OCI-LY3 (cell line): ENCODE measurements at regions not wholly inside any gene's neighbourhood (a gene's known extent, or its start where the extent isn't known, plus 50 kb on each side); places are given as distances from the start of the nearest gene placed in this dataset.

ENCODE experiments used
- H2AFZ ChIP-seq: fragments of 200-600, 300-600 bp; shearing (Covaris generic); 2 replicates; pipeline ENCODE4 v1.6.0; 2014; ENCODE audit warnings: antibody characterized with exemption, low read depth, low read length
- H3K27ac ChIP-seq: fragments of 200-600, 300-600 bp; sonication (generic); 2 replicates; pipeline ENCODE4 v1.5.1; 2014; ENCODE audit warnings: mild to moderate bottlenecking, low read length, moderate library complexity, mixed read lengths
- H3K27me3 ChIP-seq: fragments of 200-600, 300-600 bp; sonication (generic); 2 replicates; pipeline ENCODE4 v1.6.1; 2014; ENCODE audit warnings: low read depth, low read length, mixed read lengths
- H3K36me3 ChIP-seq: fragments of 200-600, 300-600 bp; sonication (generic); replicated peaks from 2 replicates; pipeline ENCODE3; 2014; ENCODE audit warnings: low read depth, low read length, mixed read lengths
- H3K4me1 ChIP-seq: fragments of 300-600, 200-600 bp; sonication (generic); 2 replicates; pipeline ENCODE4 v1.6.1; 2014; ENCODE audit warnings: low read length, mixed read lengths
- H3K4me2 ChIP-seq: fragments of 200-600, 300-600 bp; sonication (generic); 2 replicates; pipeline ENCODE4 v1.6.1; 2014; ENCODE audit warnings: low read length, mixed read lengths
- H3K4me3 ChIP-seq: fragments of 300-600, 200-600 bp; sonication (generic); 2 replicates; pipeline ENCODE4 v1.5.1; 2014; ENCODE audit warnings: antibody characterized with exemption, mild to moderate bottlenecking, low read length, moderate library complexity
- H3K79me2 ChIP-seq: fragments of 300-600, 200-600 bp; shearing (Covaris generic); 2 replicates; pipeline ENCODE4 v1.6.1; 2014; ENCODE audit warnings: mild to moderate bottlenecking, low read length, mixed read lengths
- H3K9ac ChIP-seq: fragments of 300-600, 200-600 bp; shearing (Covaris generic); 2 replicates; pipeline ENCODE4 v1.6.0; 2014; ENCODE audit warnings: mild to moderate bottlenecking, low read length, moderate library complexity
- H3K9me3 ChIP-seq: fragments of 200-600, 300-600 bp; shearing (Covaris generic); 2 replicates; pipeline ENCODE4 v1.6.1; 2014; ENCODE audit warnings: low read length, mixed read lengths; ENCODE audit not compliant: insufficient read depth
- H4K20me1 ChIP-seq: fragments of 200-600, 300-600 bp; sonication (generic); 2 replicates; pipeline ENCODE4 v1.6.1; 2016; ENCODE audit warnings: low read length, mixed read lengths; ENCODE audit not compliant: insufficient read depth
- CTCF ChIP-seq: fragments of 200-600, 300-600 bp; sonication (generic); IDR thresholded peaks from 2 replicates; pipeline ENCODE4 v1.5.1; 2014; ENCODE audit warnings: antibody characterized with exemption, low read length, low read depth
- EZH2phosphoT487 ChIP-seq: fragments of 200-600 bp; shearing (Covaris generic); IDR thresholded peaks from 2 replicates; pipeline ENCODE4 v1.6.1; 2018; ENCODE audit warnings: antibody characterized with exemption, mixed run types, low read depth

DNA sequence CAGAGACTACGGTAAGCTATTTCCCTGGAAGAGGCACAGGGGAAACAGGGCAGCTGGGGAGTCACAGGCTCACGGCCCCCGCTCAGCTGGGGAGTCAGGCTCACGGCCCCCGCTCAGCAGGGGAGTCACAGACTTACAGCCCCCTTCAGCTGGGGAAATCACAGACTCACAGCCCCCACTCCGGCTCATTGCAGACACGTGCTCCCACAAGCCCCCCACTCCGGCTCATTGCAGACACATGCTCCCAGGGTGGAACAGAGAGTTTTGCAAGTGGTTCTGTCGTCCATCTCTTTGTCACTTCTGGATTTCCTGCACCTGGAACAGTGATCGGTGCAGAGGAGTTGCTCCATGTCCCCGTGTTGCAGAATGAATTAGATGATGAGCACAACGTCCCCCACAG is 405.5 kb downstream of the CDH26 start:
- peaks cover 8% of the 10 kb centered on the region; the same call in 1 of the 2 replicates for H3K27me3 ChIP-seq
- H3K4me2 ChIP-seq: no peak overlapping the region
- H3K4me3 ChIP-seq: no peak overlapping the region
- no peaks in the 10 kb centered on the region for H3K36me3 ChIP-seq
- H3K4me1 ChIP-seq: no peaks in the 10 kb centered on the region
- no peak overlapping the region for H3K27ac ChIP-seq
- H3K79me2 ChIP-seq: no peaks in the 10 kb centered on the region
- H2AFZ ChIP-seq: no peak overlapping the region
- H4K20me1 ChIP-seq: no peaks in the 10 kb centered on the region
- TF ChIP-seq EZH2phosphoT487 (no peak), CTCF (no peak)
- H3K9me3 ChIP-seq: no peaks in the 10 kb centered on the region
- no peak overlapping the region for H3K9ac ChIP-seq

- Histone ChIP-seq H3K4me2 (no peak overlapping the region), H3K36me3 (no peaks in the 10 kb centered on the region)
These were observed 406.9 kb downstream of the CDH26 start for GRCh38 chr20:60365064-60365666.

DNA sequence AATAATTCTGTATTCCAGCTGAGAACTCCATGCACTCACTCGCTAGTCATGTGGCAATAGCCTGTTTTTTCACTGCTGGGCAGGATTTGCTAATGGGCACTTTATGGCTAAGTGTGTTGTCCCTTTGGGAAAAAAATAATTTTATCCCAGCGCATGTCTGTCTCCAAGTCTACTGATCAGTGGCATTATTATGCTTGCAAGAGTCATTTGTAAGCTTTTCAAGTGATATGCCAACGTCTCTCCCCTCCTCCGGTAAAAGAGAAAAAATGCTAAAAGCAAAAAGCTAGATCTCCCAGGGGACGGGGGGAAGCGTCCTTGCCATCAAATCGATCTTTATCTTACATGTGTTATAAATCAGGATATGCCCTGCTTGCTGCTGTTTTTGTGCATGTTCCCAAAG is 407.7 kb downstream of the CDH26 start:
- TF ChIP-seq EZH2phosphoT487: no peak
- TF ChIP-seq CTCF: no peak
- Histone ChIP-seq H3K4me1 (no peaks in the 10 kb centered on the region), H3K36me3 (no peaks in the 10 kb centered on the region), H3K4me3 (no peak overlapping the region), H3K79me2 (no peaks in the 10 kb centered on the region), H3K27me3 (peaks cover 8% of the 10 kb centered on the region; the same call in 1 of the 2 replicates), H3K27ac (no peak overlapping the region), H3K9me3 (no peaks in the 10 kb centered on the region), H3K9ac (no peak overlapping the region), H3K4me2 (no peak overlapping the region), H4K20me1 (no peaks in the 10 kb centered on the region), H2AFZ (no peak overlapping the region)

More at GRCh38 chr20:60365064-60365666, 406.9 kb downstream of the CDH26 start:
- H3K27me3 ChIP-seq: peaks cover 8% of the 10 kb centered on the region; the same call in 1 of the 2 replicates
- TF ChIP-seq EZH2phosphoT487 (no peak), CTCF (no peak)
- no peak overlapping the region for H3K9ac ChIP-seq
- no peaks in the 10 kb centered on the region for H4K20me1 ChIP-seq
- no peak overlapping the region for H3K4me3 ChIP-seq
- no peak overlapping the region for H3K27ac ChIP-seq
- no peaks in the 10 kb centered on the region for H3K4me1 ChIP-seq
- H3K9me3 ChIP-seq: no peaks in the 10 kb centered on the region
- no peak overlapping the region for H2AFZ ChIP-seq
- no peaks in the 10 kb centered on the region for H3K79me2 ChIP-seq

DNA sequence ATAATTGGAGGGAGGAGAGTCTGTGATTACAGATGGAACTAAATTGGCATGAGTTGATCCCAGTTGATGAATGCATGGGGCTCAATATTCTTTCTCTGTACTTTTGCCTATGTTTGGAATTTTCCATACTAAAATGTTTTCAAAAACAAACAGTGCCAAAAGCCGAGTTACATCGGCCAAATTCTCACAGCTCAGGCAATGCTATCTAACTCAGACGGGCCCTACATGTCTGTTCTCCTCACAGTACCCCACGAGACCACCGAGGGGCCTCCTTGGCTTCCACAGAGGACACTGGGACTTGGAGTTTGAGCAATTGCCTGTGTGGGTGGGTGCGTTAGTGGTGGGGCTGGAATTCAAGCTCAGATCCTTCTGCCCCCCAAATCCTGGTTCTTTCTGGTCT is 413.2 kb downstream of the CDH26 start:
- Histone ChIP-seq H3K9me3 (no peaks in the 10 kb centered on the region), H3K79me2 (no peaks in the 10 kb centered on the region), H2AFZ (no peak overlapping the region), H3K27ac (no peak overlapping the region), H3K27me3 (no peaks in the 10 kb centered on the region), H3K4me2 (no peak overlapping the region), H4K20me1 (no peaks in the 10 kb centered on the region), H3K4me1 (no peaks in the 10 kb centered on the region), H3K9ac (no peak overlapping the region), H3K4me3 (no peak overlapping the region), H3K36me3 (no peaks in the 10 kb centered on the region)
- TF ChIP-seq CTCF (no peak), EZH2phosphoT487 (no peak)
